WERI-Rb-1 (cell line): ENCODE measurements at regions not wholly inside any gene's neighbourhood (a gene's known extent, or its start where the extent isn't known, plus 50 kb on each side); places are given as distances from the start of the nearest gene placed in this dataset.

Source experiments
- DNase-seq: peaks from one replicate; pipeline ENCODE4 v3.0.0-alpha.2; 2020
- H3K27ac ChIP-seq: fragments of 250-450 bp; sonication (Bioruptor Pico); 2 replicates; pipeline ENCODE4 v1.5.1; 2020; ENCODE audit warnings: mild to moderate bottlenecking, moderate library complexity
- H3K27me3 ChIP-seq: fragments of 250-450 bp; sonication (Bioruptor Pico); 2 replicates; pipeline ENCODE4 v1.5.1; 2021; ENCODE audit warnings: mild to moderate bottlenecking, low read depth, moderate library complexity; ENCODE audit not compliant: insufficient read depth, severe bottlenecking
- H3K36me3 ChIP-seq: fragments of 250-450 bp; sonication (Bioruptor Pico); 2 replicates; pipeline ENCODE4 v1.5.1; 2020; ENCODE audit warnings: mild to moderate bottlenecking, moderate library complexity
- H3K4me3 ChIP-seq: 2 replicates; pipeline ENCODE4 v1.5.1; 2011; ENCODE audit warnings: low read depth, mild to moderate bottlenecking, control low read depth, low read length
- H3K9me3 ChIP-seq: fragments of 250-450 bp; sonication (Bioruptor Pico); 2 replicates; pipeline ENCODE4 v1.5.1; 2021; ENCODE audit warnings: mild to moderate bottlenecking, moderate library complexity; ENCODE audit not compliant: severe bottlenecking
- CTCF ChIP-seq: IDR thresholded peaks from 2 replicates; pipeline ENCODE4 v1.5.1; 2011; ENCODE audit warnings: low read depth, mild to moderate bottlenecking, control low read depth, inconsistent platforms, low read length

DNA sequence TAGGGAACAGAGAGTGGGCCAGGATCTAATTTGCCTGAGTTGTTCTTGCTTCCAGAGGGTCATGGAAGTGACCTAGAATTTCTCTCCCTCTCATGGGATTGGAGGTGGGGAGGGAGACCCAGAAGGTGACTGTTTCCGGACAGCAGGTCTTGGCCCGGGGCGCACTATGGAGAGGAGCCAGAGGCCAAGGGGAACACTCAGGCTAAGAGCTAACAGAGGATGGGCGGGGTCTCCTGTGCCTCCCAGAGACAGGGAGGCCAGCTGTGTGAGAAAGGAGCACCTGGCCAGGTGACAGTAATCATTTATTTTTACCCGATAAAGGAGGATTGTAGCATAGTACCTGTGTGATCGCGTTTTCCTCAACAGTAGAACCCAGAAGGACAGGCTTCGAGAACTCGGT, 50.9 kb upstream of the ANKH start:
- no peak overlapping the region for H3K27ac ChIP-seq
- H3K36me3 ChIP-seq = no peaks in the 10 kb centered on the region
- no peak for TF ChIP-seq CTCF
- no peak for DNase-seq
- no peaks in the 10 kb centered on the region for H3K27me3 ChIP-seq
- no peaks in the 10 kb centered on the region for H3K9me3 ChIP-seq
- H3K4me3 ChIP-seq = no peak overlapping the region
